WI38 (cell line): ENCODE measurements at regions not wholly inside any gene's neighbourhood (a gene's known extent, or its start where the extent isn't known, plus 50 kb on each side); places are given as distances from the start of the nearest gene placed in this dataset.
"Not testable (repeated sequence)": the region's sequence is repeated elsewhere in the genome, so short reads cannot be mapped to it uniquely, and the experiment has no call there.

Experiments used
- H3K4me3 ChIP-seq: 2 replicates; pipeline ENCODE4 v1.5.1; 2011; ENCODE audit warnings: low read depth, mild to moderate bottlenecking, control low read depth, low read length
- CTCF ChIP-seq: IDR thresholded peaks from 2 replicates; pipeline ENCODE4 v1.5.1; 2012; ENCODE audit warnings: low read depth, mild to moderate bottlenecking, control low read depth, low read length

- no peak for TF ChIP-seq CTCF
- no peak overlapping the region for H3K4me3 ChIP-seq
Measured at GRCh38 chr4:177494791-177495190, 52.6 kb upstream of the AGA start.

DNA sequence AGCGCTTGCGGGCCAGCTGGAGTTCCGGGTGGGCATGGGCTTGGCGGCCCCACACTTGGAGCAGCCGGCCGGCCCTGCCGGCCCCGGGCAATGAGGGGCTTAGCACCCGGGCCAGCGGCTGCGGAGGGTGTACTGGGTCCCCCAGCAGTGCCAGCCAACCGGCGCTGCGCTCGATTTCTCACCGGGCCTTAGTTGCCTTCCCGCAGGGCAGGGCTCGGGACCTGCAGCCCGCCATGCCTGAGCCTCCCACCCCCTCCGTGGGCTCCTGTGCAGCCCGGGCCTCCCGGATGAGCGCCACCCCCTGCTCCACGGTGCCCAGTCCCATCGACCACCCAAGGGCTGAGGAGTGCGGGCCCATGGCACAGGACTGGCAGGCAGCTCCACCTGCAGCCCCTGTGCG, 53.4 kb upstream of the AGA start:
- not testable (repeated sequence) for H3K4me3 ChIP-seq

DNA sequence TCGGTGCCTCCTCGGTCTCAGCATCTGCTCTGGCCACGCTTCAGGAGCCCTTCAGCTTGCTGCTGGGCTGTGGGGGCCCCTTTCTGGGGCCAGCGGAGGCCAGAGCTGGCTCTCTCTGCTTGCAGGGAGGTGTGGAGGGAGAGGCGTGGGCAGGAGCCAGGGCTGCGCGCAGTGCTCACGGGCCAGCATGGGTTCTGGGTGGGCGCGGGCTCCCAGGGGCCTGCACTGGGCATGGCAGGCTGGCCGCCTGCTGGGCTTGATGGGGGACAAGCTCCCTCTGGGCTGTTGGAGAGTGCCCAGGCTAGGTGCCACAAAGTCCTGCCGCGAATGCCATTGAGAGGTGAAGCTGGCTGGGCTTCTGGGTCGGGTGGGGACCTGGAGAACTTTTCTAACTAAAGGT, 57.3 kb upstream of the AGA start:
- no peak for TF ChIP-seq CTCF
- H3K4me3 ChIP-seq, result no peak overlapping the region

DNA sequence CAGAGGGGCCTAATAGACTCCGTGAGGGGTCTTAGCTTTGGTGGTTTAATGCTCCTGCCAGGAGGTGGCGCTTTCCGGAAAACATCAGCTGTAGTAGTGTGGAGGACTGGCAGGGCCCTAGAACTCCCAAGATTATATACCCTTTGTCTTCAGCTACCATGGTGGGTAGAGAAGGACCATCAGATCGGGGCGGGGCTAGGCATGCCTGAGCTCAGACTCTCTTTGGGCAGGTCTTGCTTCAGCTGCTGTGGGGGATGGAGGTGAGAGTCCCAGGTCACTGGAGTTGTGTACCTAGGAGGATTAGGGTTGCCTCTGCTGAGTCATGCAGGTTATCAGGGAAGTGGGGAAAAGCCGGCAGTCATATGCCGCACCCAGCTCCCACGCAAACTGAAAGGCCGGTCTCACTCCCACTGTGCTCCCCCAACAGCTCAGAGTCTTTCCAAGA, 63.0 kb upstream of the AGA start:
- no peak for TF ChIP-seq CTCF

GRCh38 chr4:177508662-177509061, 66.4 kb upstream of the AGA start:
- TF ChIP-seq CTCF, result no peak
- no peak overlapping the region for H3K4me3 ChIP-seq

More for the DNA sequence above, 63.0 kb upstream of the AGA start:
- H3K4me3 ChIP-seq, result no peak overlapping the region

DNA sequence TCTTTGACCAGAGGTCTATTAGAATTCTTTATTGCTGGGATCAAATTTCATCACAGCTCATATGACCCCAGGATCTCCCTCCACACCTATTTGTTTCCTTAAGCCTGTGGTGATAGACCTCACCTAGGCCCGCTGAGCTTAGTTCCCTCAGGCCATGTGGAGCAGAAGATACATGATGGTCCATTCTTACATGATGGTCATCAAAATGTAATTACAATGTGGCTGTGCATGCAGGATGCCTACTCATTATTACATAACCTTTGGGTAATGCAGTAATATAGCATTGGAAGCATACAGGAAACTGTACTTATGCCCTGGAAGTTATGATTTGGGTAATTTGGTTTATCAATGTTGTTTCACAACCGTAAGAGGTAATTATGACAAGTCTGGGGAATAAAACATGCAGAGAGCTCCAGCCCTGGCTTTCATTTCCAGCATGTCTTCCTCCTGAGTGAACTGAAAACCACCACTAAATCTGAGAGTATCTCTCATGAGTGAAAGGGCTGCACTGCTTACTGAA, 67.0 kb upstream of the AGA start:
- no peak overlapping the region for H3K4me3 ChIP-seq
- no peak for TF ChIP-seq CTCF

DNA sequence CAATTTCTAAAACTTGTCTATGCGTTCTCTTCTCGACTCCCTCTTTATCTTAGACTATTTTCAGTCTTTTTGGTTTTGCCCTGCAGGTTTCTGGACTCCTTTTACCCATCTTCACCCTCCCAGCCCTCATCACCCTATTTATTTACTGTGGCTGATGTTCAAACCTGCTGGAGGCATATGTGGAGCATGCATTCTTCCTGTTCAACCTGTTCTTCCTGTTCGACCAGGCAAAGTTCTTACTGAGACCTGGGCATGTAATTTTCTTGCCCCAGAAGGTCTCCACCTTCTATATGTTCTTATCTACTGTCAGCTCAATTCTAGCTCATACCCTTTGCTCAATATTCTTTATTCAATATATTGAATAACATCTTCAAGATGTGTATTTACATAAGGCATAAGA, 69.4 kb upstream of the AGA start:
- no peak for TF ChIP-seq CTCF
- H3K4me3 ChIP-seq, result no peak overlapping the region

DNA sequence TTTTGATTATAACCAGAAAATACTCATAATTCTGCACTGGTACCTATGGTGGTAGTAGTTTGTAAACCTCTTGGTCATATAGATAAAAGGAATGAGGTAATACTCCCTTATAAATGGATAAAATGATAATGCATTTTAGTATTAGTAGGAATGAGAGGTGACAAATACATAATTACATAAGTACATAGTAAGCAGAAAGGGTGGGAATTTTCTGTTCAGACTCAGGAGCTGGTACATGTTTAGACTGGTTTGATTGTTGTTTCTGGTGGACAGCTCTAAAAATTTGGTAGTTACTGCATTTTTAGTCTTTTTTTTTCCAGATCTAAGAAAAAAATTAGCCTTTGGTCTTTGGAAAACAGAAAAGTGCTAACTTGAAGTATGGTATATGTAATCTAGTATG, 70.4 kb upstream of the AGA start:
- H3K4me3 ChIP-seq, result no peak overlapping the region
- TF ChIP-seq CTCF, result no peak
